ENCODE measurements at regions not wholly inside any gene's neighbourhood (a gene's known extent, or its start where the extent isn't known, plus 50 kb on each side); places are given as distances from the start of the nearest gene placed in this dataset.

DNA sequence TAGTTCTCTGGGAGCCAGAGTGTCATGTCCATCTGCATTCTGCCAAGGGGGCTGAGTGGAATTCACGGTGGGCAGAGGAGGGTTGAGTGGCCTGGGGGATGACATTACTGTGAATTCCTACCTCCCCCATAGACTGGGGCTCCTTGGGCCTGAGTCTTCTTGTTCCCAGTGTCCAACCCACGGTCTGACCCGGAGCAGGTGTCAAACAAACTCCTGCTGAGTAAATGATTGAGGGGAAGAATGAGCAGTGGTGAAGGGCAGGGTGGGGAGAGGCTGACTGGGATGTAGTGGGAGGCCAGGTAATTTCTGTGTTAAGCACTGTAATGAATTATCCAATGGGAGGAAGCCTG lies 597.6 kb downstream of the MATN1 start:
- Histone ChIP-seq H3K4me3 (replicated peaks in 1 of 3; ENCODE audit: insufficient read depth in 1 of 3, low read depth in 2 of 3, low read length in 3 of 3) (no peak overlapping the region), H3K79me2 (ENCODE audit: insufficient read depth, low read length) (no peaks in the 10 kb centered on the region), H3K9ac (ENCODE audit: insufficient read depth, low read depth, low read length) (no peak overlapping the region), H3K4me2 (ENCODE audit: low read depth, low read length) (no peak overlapping the region), H3K27me3 (ENCODE audit: control insufficient read depth in 1 of 2, insufficient read depth in 2 of 2, low read length in 2 of 2) (peaks cover 0 to 3% of the 10 kb centered on the region in 2 experiments; a peak in 1 of 5 replicates), H2AFZ (ENCODE audit: low read length) (no peak overlapping the region), H3K27ac (ENCODE audit: extremely low read length, insufficient read depth, low read length) (no peak overlapping the region), H3K4me1 (ENCODE audit: insufficient read depth, low read length) (no peaks in the 10 kb centered on the region), H3K36me3 (replicated peaks in 1 of 2; ENCODE audit: control insufficient read depth in 1 of 2, insufficient read depth in 2 of 2, low read length in 2 of 2) (no peaks in the 10 kb centered on the region), H4K20me1 (ENCODE audit: insufficient read depth, low read length) (no peaks in the 10 kb centered on the region), H3K9me3 (ENCODE audit: low read length) (no peaks in the 10 kb centered on the region)
- FAIRE-seq = no peak
- no peak for ATAC-seq
- no peak for DNase-seq (ENCODE audit: low spot score)
- CTCF ChIA-PET (ENCODE audit: low intra/inter-chr PET ratio, low total read pairs) = no interaction called here
- TF ChIP-seq MTF1 (CRISPR knock-in tag; IDR thresholded peaks at IDR 0.05) = no peak
- TF ChIP-seq, protein P1, sequence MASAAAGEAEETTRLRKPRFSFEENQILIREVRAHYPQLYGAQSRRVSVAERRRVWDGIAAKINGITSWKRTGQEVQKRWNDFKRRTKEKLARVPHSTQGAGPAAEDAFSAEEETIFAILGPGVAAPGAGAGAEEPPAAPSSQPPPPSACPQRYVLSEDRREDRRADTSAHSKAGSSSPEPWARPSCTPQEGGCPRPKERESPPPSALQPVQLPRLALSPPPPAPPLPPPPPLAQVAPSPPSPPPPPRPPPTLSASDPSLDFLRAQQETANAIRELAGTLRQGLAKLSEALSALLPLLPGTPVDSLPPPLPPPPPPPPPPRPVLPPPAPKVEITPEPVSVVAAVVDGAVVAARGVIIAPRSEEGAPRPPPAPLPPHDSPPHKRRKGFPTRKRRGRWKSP (CRISPR knock-in tag; IDR thresholded peaks at IDR 0.05) = no peak
- TF ChIP-seq, protein P2, sequence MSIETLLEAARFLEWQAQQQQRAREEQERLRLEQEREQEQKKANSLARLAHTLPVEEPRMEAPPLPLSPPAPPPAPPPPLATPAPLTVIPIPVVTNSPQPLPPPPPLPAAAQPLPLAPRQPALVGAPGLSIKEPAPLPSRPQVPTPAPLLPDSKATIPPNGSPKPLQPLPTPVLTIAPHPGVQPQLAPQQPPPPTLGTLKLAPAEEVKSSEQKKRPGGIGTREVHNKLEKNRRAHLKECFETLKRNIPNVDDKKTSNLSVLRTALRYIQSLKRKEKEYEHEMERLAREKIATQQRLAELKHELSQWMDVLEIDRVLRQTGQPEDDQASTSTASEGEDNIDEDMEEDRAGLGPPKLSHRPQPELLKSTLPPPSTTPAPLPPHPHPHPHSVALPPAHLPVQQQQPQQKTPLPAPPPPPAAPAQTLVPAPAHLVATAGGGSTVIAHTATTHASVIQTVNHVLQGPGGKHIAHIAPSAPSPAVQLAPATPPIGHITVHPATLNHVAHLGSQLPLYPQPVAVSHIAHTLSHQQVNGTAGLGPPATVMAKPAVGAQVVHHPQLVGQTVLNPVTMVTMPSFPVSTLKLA (IDR thresholded peaks at IDR 0.05) = no peak
- TF ChIP-seq, protein P3, sequence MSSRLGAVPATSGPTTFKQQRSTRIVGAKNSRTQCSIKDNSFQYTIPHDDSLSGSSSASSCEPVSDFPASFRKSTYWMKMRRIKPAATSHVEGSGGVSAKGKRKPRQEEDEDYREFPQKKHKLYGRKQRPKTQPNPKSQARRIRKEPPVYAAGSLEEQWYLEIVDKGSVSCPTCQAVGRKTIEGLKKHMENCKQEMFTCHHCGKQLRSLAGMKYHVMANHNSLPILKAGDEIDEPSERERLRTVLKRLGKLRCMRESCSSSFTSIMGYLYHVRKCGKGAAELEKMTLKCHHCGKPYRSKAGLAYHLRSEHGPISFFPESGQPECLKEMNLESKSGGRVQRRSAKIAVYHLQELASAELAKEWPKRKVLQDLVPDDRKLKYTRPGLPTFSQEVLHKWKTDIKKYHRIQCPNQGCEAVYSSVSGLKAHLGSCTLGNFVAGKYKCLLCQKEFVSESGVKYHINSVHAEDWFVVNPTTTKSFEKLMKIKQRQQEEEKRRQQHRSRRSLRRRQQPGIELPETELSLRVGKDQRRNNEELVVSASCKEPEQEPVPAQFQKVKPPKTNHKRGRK (CRISPR knock-in tag; IDR thresholded peaks at IDR 0.05) = no peak
- no peak for TF ChIP-seq ZNF343 (CRISPR knock-in tag; IDR thresholded peaks at IDR 0.05)
- TF ChIP-seq ESRRA (CRISPR knock-in tag; IDR thresholded peaks at IDR 0.05; ENCODE audit: low read depth) = no peak
- no TSS peak for BruUV-seq (replicated peaks)
- 0% methylated on average over 3 of the region's 3 CpGs for WGBS (ENCODE audit: low lambda C conversion rate)
- in situ Hi-C loops (cut with HindIII; ENCODE audit: extremely low pct_ligation_motif_present, low pct_unique_long_range_greater_than_20kb) = no loop called here
- POLR2A ChIA-PET = no interaction called here
- intact Hi-C loops (cut with micrococcal nuclease; ENCODE audit: unreplicated experiment) = no loop called here
